ENCODE measurements at regions not wholly inside any gene's neighbourhood (a gene's known extent, or its start where the extent isn't known, plus 50 kb on each side); places are given as distances from the start of the nearest gene placed in this dataset.

GRCh38 chr13:27014406-27015359, 156.9 kb downstream of the USP12 start:
- H3K4me1 ChIP-seq (ENCODE audit: insufficient read depth, low read length) = peaks cover 19% of the 10 kb centered on the region
- TF ChIP-seq CTCF (IDR thresholded peaks at IDR 0.05; ENCODE audit: extremely low read depth, low read depth, low read length) = no peak
- no peak overlapping the region for H3K4me2 ChIP-seq (ENCODE audit: insufficient read depth, low read length)
- no peaks in the 10 kb centered on the region for H3K79me2 ChIP-seq (ENCODE audit: insufficient read depth, low read length)
- no peak overlapping the region for H3K27ac ChIP-seq (ENCODE audit: low read depth, low read length)
- H3K9me3 ChIP-seq (ENCODE audit: low read depth, low read length) = no peaks in the 10 kb centered on the region
- no peaks in the 10 kb centered on the region for H3K36me3 ChIP-seq (ENCODE audit: insufficient read depth, low read length)
- DNase-seq (ENCODE audit: insufficient read length, low spot score, missing footprints) = no peak
- no peaks in the 10 kb centered on the region for H4K20me1 ChIP-seq (ENCODE audit: insufficient read depth, low read length)
- H3K27me3 ChIP-seq (ENCODE audit: insufficient read depth, low read length) = no peaks in the 10 kb centered on the region
- no peak overlapping the region for H2AFZ ChIP-seq (ENCODE audit: low read length)
- no peak overlapping the region for H3K4me3 ChIP-seq (ENCODE audit: insufficient read depth, low read length)

- H3K4me1 ChIP-seq (ENCODE audit: insufficient read depth, low read length) = peaks cover 13% of the 10 kb centered on the region
- H3K4me2 ChIP-seq (ENCODE audit: insufficient read depth, low read length) = no peak overlapping the region
- no peaks in the 10 kb centered on the region for H3K9me3 ChIP-seq (ENCODE audit: low read depth, low read length)
- no peaks in the 10 kb centered on the region for H3K79me2 ChIP-seq (ENCODE audit: insufficient read depth, low read length)
- H3K4me3 ChIP-seq (ENCODE audit: insufficient read depth, low read length) = no peak overlapping the region
- no peak for TF ChIP-seq CTCF (IDR thresholded peaks at IDR 0.05; ENCODE audit: extremely low read depth, low read depth, low read length)
- no peak overlapping the region for H3K27ac ChIP-seq (ENCODE audit: low read depth, low read length)
- H3K36me3 ChIP-seq (ENCODE audit: insufficient read depth, low read length) = no peaks in the 10 kb centered on the region
- H3K27me3 ChIP-seq (ENCODE audit: insufficient read depth, low read length) = no peaks in the 10 kb centered on the region
- no peaks in the 10 kb centered on the region for H4K20me1 ChIP-seq (ENCODE audit: insufficient read depth, low read length)
- peak; percentile 88 for DNase-seq (ENCODE audit: insufficient read length, low spot score, missing footprints)
- no peak overlapping the region for H2AFZ ChIP-seq (ENCODE audit: low read length)
Observed at GRCh38 chr13:27012482-27013197, 159.0 kb downstream of the USP12 start.

- Histone ChIP-seq H3K36me3 (ENCODE audit: insufficient read depth, low read length) (no peaks in the 10 kb centered on the region), H3K4me1 (ENCODE audit: insufficient read depth, low read length) (peaks cover 9% of the 10 kb centered on the region), H3K27me3 (ENCODE audit: insufficient read depth, low read length) (peaks cover 7% of the 10 kb centered on the region), H3K79me2 (ENCODE audit: insufficient read depth, low read length) (no peaks in the 10 kb centered on the region), H2AFZ (ENCODE audit: low read length) (no peak overlapping the region), H3K4me3 (ENCODE audit: insufficient read depth, low read length) (no peak overlapping the region), H4K20me1 (ENCODE audit: insufficient read depth, low read length) (no peaks in the 10 kb centered on the region), H3K27ac (ENCODE audit: low read depth, low read length) (no peak overlapping the region), H3K4me2 (ENCODE audit: insufficient read depth, low read length) (no peak overlapping the region), H3K9me3 (ENCODE audit: low read depth, low read length) (no peaks in the 10 kb centered on the region)
- TF ChIP-seq CTCF (IDR thresholded peaks at IDR 0.05; ENCODE audit: extremely low read depth, low read depth, low read length) = no peak
- DNase-seq (ENCODE audit: insufficient read length, low spot score, missing footprints) = no peak
Observed at GRCh38 chr13:27011661-27012060, 159.9 kb downstream of the USP12 start.

GRCh38 chr13:27008733-27009132, 162.9 kb downstream of the USP12 start:
- peaks cover 11% of the 10 kb centered on the region for H3K4me1 ChIP-seq (ENCODE audit: insufficient read depth, low read length)
- H4K20me1 ChIP-seq (ENCODE audit: insufficient read depth, low read length) = no peaks in the 10 kb centered on the region
- H3K79me2 ChIP-seq (ENCODE audit: insufficient read depth, low read length) = no peaks in the 10 kb centered on the region
- no peak for TF ChIP-seq CTCF (IDR thresholded peaks at IDR 0.05; ENCODE audit: extremely low read depth, low read depth, low read length)
- no peak overlapping the region for H3K27ac ChIP-seq (ENCODE audit: low read depth, low read length)
- no peak overlapping the region for H3K4me3 ChIP-seq (ENCODE audit: insufficient read depth, low read length)
- H3K27me3 ChIP-seq (ENCODE audit: insufficient read depth, low read length) = peaks cover 12% of the 10 kb centered on the region
- no peak for DNase-seq (ENCODE audit: insufficient read length, low spot score, missing footprints)
- no peaks in the 10 kb centered on the region for H3K9me3 ChIP-seq (ENCODE audit: low read depth, low read length)
- no peak overlapping the region for H3K4me2 ChIP-seq (ENCODE audit: insufficient read depth, low read length)
- no peak overlapping the region for H2AFZ ChIP-seq (ENCODE audit: low read length)
- H3K36me3 ChIP-seq (ENCODE audit: insufficient read depth, low read length) = no peaks in the 10 kb centered on the region

Measured in osteoblast (primary cell).